Left ventricle myocardium inferior (tissue), 1 donor: ENCODE measurements at regions not wholly inside any gene's neighbourhood (a gene's known extent, or its start where the extent isn't known, plus 50 kb on each side); places are given as distances from the start of the nearest gene placed in this dataset.

Experiments used
- DNase-seq: peaks from one replicate; pipeline ENCODE4 v3.0.0-alpha.2; 2020
- H3K27ac ChIP-seq: fragments of 200-600 bp; replicated peaks from 2 replicates; pipeline ENCODE4 v1.8.0; 2021
- H3K27me3 ChIP-seq: fragments of 200-600 bp; 2 replicates; pipeline ENCODE4 v1.8.0; 2021; ENCODE audit warnings: low read depth
- H3K36me3 ChIP-seq: fragments of 200-600 bp; 2 replicates; pipeline ENCODE4 v1.8.0; 2021
- H3K4me1 ChIP-seq: fragments of 200-600 bp; 2 replicates; pipeline ENCODE4 v1.8.0; 2021
- H3K4me3 ChIP-seq: fragments of 200-600 bp; 2 replicates; pipeline ENCODE4 v1.8.0; 2021; ENCODE audit warnings: mild to moderate bottlenecking, moderate library complexity
- H3K9me3 ChIP-seq: fragments of 200-600 bp; replicated peaks from 2 replicates; pipeline ENCODE4 v1.8.0; 2021
- intact Hi-C: fragments of 100-400 bp; cut with micrococcal nuclease; formaldehyde crosslinking; loops from one replicate; pipeline ENCODE4 v1.11.0; 2022
- TF ChIP-seq, protein P1 (sequence below): fragments of 200-600 bp; IDR thresholded peaks from 2 replicates; pipeline ENCODE4 v1.8.0; 2021; ENCODE audit warnings: antibody characterized with exemption, mild to moderate bottlenecking, borderline replicate concordance
- donor health status: DM: no; HTN: yes; CAD: no; lungs with severe emphysema.

DNA sequence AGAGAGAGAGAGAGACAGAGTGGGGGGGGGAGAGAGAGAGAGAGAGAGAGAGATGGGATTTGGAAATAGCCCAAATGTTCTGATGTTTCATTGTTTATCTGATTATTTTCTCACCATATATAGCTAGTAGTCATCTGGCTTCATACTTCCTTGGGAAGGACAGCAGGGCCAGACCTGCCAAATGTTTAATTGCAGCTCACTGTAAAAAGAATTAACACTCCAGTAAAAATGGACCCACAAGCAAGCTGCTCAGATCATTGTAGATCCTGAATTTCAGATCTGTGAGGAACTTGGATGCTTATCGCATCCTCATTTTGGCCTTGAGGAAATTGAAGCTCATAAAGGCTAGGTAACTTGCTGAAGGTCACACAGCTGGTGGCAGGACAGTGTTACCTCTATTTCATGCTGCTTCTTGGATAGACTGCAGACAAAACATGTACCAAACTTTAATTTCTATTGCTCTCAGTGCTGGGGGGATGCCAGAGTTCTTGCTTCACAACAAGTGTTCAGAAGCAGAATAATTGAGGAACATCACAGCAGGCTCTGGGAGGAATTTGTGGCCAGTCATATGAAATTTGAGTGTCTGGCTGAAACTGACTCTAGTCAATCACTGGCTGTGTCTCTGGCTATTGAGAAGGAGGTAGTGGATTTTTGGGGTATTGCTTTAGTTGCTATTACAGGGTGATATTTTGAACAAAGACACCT, 223.5 kb downstream of the PIK3C3 start:
- Histone ChIP-seq H3K9me3 (no peaks in the 10 kb centered on the region), H3K4me3 (no peak overlapping the region), H3K36me3 (no peaks in the 10 kb centered on the region), H3K27me3 (no peaks in the 10 kb centered on the region), H3K27ac (no peak overlapping the region), H3K4me1 (no peaks in the 10 kb centered on the region)
- TF ChIP-seq, protein P1, sequence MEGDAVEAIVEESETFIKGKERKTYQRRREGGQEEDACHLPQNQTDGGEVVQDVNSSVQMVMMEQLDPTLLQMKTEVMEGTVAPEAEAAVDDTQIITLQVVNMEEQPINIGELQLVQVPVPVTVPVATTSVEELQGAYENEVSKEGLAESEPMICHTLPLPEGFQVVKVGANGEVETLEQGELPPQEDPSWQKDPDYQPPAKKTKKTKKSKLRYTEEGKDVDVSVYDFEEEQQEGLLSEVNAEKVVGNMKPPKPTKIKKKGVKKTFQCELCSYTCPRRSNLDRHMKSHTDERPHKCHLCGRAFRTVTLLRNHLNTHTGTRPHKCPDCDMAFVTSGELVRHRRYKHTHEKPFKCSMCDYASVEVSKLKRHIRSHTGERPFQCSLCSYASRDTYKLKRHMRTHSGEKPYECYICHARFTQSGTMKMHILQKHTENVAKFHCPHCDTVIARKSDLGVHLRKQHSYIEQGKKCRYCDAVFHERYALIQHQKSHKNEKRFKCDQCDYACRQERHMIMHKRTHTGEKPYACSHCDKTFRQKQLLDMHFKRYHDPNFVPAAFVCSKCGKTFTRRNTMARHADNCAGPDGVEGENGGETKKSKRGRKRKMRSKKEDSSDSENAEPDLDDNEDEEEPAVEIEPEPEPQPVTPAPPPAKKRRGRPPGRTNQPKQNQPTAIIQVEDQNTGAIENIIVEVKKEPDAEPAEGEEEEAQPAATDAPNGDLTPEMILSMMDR: no peak
- intact Hi-C loops: no loop called here
- no peak for DNase-seq

DNA sequence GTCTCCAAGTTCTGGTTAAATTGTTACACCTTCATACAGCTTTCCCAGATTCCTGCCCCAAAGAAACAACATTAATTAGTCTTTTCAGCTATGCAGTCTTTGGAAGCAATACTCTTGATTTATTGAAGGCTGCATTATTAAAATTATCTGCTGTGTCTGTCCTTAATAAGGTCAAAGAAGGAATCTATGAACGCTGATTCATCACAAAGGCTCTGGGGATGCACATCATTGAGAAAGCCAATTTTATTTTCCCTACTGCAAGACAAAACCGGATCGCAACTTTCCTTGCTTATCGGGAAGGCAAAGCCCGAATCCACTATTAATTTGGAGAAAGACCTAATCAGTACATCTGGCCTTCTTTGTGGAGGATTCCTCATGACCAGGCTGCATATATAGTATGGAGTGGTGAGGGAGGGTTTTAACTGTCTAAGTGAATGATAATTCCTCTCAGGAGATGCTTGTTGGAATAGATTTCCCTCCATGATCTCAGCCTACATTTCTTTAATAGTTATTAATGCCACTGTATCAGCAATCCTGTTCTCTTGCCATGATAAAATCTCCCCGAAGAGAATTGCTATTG, 224.6 kb downstream of the PIK3C3 start:
- Histone ChIP-seq H3K27me3 (no peaks in the 10 kb centered on the region), H3K4me1 (no peaks in the 10 kb centered on the region), H3K27ac (no peak overlapping the region), H3K4me3 (no peak overlapping the region), H3K36me3 (no peaks in the 10 kb centered on the region), H3K9me3 (no peaks in the 10 kb centered on the region)
- TF ChIP-seq, protein P1: no peak
- intact Hi-C loops: no loop called here
- no peak for DNase-seq

DNA sequence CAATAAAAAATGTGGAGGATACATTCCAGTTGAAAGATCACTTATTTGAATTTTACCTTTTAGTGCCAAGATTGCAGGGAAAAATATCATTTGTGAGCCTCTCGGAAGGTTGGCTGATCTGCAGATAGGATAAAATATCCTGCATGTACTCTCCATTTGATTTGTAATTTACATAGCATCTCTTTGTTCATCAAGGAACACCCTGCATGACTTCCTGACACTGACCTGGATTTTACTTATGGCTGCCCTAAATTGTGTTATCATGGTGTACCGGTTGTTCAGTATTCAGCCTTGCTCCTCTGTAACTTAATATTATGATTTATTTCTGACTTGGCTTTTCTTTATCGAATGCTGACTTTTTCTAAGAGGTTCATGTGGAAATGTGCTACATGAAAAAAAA, 226.4 kb downstream of the PIK3C3 start:
- intact Hi-C loops: no loop called here
- no peaks in the 10 kb centered on the region for H3K4me1 ChIP-seq
- H3K36me3 ChIP-seq: no peaks in the 10 kb centered on the region
- no peaks in the 10 kb centered on the region for H3K27me3 ChIP-seq
- no peaks in the 10 kb centered on the region for H3K9me3 ChIP-seq
- no peak for DNase-seq
- H3K27ac ChIP-seq: no peak overlapping the region
- no peak overlapping the region for H3K4me3 ChIP-seq
- TF ChIP-seq, protein P1: no peak

DNA sequence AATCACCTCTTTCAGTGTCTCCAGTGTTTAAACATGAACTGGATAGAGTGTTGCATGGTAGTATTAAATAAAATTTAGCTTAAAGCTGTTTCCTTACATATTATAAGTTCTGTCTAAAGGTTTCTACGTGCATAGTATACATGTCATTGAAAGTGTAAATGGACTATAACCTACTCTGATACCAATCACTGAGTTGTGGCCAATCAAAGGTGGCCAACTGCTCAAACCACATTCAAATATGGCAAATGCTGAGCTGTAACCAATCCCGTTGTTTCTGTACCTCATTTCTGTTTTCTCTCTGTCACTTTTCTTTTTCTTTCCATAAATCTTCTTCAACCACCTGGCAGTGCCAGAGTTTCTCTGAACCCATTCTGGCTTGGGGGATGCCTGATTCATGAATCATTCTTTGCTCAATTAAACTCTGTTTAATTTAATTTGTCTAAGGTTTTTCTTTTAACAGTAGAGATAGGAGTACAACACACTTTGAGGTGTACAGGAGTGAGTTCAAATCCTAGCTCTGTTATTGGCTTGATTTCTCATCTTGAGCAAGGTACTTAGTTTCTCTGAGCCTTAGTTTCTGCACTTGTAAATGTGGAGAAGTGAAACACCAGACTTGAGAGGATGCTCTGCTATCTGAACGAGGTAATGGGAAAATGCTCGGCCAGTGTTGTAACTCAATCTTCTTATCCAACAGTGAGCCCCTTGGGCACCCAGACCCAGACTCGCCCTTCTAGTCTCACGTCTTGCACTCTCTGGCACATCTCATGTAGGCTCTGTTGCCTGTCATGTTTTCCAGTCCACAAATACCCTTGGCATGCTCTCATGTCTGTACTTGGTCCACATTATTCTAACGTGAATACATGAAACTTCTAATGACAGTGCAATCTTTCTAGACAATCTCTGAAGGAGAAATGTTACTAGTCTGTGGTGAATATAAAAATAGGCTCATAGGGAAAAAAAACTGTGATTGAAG, 228.0 kb downstream of the PIK3C3 start:
- TF ChIP-seq, protein P1: no peak
- H3K4me1 ChIP-seq: no peaks in the 10 kb centered on the region

DNA sequence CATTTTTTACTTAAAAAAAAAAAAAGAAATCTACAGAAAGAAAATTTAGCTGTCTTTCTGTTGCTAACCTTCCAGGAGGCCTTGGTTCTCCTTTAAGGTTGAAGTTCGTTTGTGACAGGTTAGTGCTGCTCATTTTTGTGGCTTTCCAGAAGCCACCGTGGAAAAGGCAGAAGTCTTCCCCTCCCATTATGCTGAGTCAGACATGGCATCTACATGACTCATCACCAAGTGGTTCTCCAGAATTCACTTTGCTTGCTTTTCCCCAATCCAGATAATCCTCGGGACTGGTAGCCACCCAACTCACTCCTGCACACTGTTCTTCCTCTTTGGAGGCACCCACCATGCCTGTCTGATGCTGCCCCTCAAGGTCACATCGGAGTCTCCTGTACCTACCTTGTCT, 228.7 kb downstream of the PIK3C3 start:
- Histone ChIP-seq H3K27ac (no peak overlapping the region), H3K9me3 (no peaks in the 10 kb centered on the region), H3K36me3 (no peaks in the 10 kb centered on the region), H3K27me3 (no peaks in the 10 kb centered on the region), H3K4me1 (no peaks in the 10 kb centered on the region), H3K4me3 (no peak overlapping the region)
- TF ChIP-seq, protein P1: no peak
- intact Hi-C loops: no loop called here
- no peak for DNase-seq

More for the DNA sequence above, 228.0 kb downstream of the PIK3C3 start:
- H3K36me3 ChIP-seq: no peaks in the 10 kb centered on the region
- no peak overlapping the region for H3K4me3 ChIP-seq
- no peak for DNase-seq
- H3K9me3 ChIP-seq: no peaks in the 10 kb centered on the region
- no peaks in the 10 kb centered on the region for H3K27me3 ChIP-seq
- intact Hi-C loops: no loop called here
- H3K27ac ChIP-seq: no peak overlapping the region
